Thyroid gland (tissue), 4 donors: ENCODE measurements at regions not wholly inside any gene's neighbourhood (a gene's known extent, or its start where the extent isn't known, plus 50 kb on each side); places are given as distances from the start of the nearest gene placed in this dataset.

Experiments
- POLR2A ChIP-seq, 2 donors: fragments of 450-650 bp; IDR thresholded peaks; one replicate each; pipeline ENCODE4 v1.6.1; 2017; ENCODE audit warnings: antibody characterized with exemption in 2 of 2, mild to moderate bottlenecking in 2 of 2, moderate library complexity in 1 of 2
- TF ChIP-seq, protein P1 (sequence below), 6 experiments: fragments of 200-600 bp in 3 of 6; fragments of 450-650 bp in 3 of 6; sonication (generic) in 3 of 6; IDR thresholded peaks; one replicate each; pipeline ENCODE4 v1.5.1; 2016 to 2019; ENCODE audit warnings: antibody characterized with exemption in 6 of 6, mild to moderate bottlenecking in 2 of 6, inconsistent platforms in 1 of 6, moderate library complexity in 1 of 6

DNA sequence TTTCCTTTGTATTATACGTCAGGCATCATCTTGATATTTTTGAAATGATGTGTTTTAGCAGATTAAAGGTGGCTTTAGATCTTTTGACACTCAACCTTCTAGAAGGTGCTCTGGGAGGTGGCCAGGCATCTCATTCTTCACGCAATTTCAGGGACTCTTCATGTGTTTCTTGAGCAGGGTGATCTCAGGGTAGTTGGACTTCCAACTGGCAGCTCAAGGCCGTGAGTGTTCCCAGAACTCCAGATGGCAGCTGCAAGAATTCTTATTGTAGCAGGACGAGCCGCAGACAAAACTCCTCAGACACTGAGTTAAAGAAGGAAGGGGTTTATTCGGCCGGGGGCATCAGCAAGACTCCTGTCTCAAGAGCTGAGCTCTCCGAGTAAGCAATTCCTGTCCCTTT lies 82.5 kb upstream of the UBAC2 start:
- TF ChIP-seq, protein P1, sequence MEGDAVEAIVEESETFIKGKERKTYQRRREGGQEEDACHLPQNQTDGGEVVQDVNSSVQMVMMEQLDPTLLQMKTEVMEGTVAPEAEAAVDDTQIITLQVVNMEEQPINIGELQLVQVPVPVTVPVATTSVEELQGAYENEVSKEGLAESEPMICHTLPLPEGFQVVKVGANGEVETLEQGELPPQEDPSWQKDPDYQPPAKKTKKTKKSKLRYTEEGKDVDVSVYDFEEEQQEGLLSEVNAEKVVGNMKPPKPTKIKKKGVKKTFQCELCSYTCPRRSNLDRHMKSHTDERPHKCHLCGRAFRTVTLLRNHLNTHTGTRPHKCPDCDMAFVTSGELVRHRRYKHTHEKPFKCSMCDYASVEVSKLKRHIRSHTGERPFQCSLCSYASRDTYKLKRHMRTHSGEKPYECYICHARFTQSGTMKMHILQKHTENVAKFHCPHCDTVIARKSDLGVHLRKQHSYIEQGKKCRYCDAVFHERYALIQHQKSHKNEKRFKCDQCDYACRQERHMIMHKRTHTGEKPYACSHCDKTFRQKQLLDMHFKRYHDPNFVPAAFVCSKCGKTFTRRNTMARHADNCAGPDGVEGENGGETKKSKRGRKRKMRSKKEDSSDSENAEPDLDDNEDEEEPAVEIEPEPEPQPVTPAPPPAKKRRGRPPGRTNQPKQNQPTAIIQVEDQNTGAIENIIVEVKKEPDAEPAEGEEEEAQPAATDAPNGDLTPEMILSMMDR (IDR thresholded peaks at IDR 0.05) = no peak
- no peak for TF ChIP-seq POLR2A (IDR thresholded peaks at IDR 0.05)
